Body of pancreas (tissue), 4 donors: ENCODE measurements at regions not wholly inside any gene's neighbourhood (a gene's known extent, or its start where the extent isn't known, plus 50 kb on each side); places are given as distances from the start of the nearest gene placed in this dataset.
"Not testable (repeated sequence)": the region's sequence is repeated elsewhere in the genome, so short reads cannot be mapped to it uniquely, and the experiment has no call there.

Experiments used
- POLR2A ChIP-seq, 3 donors: fragments of 450-650 bp; IDR thresholded peaks; one replicate each; pipeline ENCODE4 v1.6.1; 2016; ENCODE audit warnings: antibody characterized with exemption in 3 of 3, mild to moderate bottlenecking in 2 of 3
- TF ChIP-seq, protein P1 (sequence below), 7 experiments: fragments of 450-650 bp in 4 of 7; fragments of 200-600 bp in 3 of 7; sonication (generic) in 3 of 7; IDR thresholded peaks; one replicate each; pipeline ENCODE4 v1.5.1; 2016 to 2019; ENCODE audit warnings: antibody characterized with exemption in 7 of 7

GRCh38 chr15:20311014-20311680 is 230.5 kb downstream of the GOLGA6L6 start:
- not testable (repeated sequence) for TF ChIP-seq POLR2A (IDR thresholded peaks at IDR 0.05)
- TF ChIP-seq, protein P1, sequence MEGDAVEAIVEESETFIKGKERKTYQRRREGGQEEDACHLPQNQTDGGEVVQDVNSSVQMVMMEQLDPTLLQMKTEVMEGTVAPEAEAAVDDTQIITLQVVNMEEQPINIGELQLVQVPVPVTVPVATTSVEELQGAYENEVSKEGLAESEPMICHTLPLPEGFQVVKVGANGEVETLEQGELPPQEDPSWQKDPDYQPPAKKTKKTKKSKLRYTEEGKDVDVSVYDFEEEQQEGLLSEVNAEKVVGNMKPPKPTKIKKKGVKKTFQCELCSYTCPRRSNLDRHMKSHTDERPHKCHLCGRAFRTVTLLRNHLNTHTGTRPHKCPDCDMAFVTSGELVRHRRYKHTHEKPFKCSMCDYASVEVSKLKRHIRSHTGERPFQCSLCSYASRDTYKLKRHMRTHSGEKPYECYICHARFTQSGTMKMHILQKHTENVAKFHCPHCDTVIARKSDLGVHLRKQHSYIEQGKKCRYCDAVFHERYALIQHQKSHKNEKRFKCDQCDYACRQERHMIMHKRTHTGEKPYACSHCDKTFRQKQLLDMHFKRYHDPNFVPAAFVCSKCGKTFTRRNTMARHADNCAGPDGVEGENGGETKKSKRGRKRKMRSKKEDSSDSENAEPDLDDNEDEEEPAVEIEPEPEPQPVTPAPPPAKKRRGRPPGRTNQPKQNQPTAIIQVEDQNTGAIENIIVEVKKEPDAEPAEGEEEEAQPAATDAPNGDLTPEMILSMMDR (IDR thresholded peaks at IDR 0.05) = not testable (repeated sequence)
